Keratinocyte (primary cell): ENCODE measurements at regions not wholly inside any gene's neighbourhood (a gene's known extent, or its start where the extent isn't known, plus 50 kb on each side); places are given as distances from the start of the nearest gene placed in this dataset.

Source experiments
- DNase-seq: peaks from one replicate; pipeline ENCODE4 v3.0.0-alpha.2; 2011; ENCODE audit warnings: low read depth, missing footprints, low spot score
- FAIRE-seq: peaks from 2 replicates; lab custom pipeline; 2011; peaks lifted over from hg19 to GRCh38; lab: Jason Lieb, UNC
- H2AFZ ChIP-seq: 2 replicates; pipeline ENCODE4 v1.6.0; 2012; ENCODE audit warnings: low read length, control low read depth, inconsistent platforms; ENCODE audit not compliant: control insufficient read depth
- H3K27ac ChIP-seq: 2 replicates; pipeline ENCODE4 v1.5.1; 2011; ENCODE audit warnings: low read length; ENCODE audit not compliant: control insufficient read depth, insufficient read depth
- H3K27me3 ChIP-seq: 3 replicates; pipeline ENCODE4 v1.6.0; 2011; ENCODE audit warnings: low read length; ENCODE audit not compliant: control insufficient read depth, insufficient read depth; ENCODE audit errors: extremely low read depth
- H3K36me3 ChIP-seq, 2 experiments: 2 replicates in 1 of 2; 3 replicates in 1 of 2; pipeline ENCODE4 v1.5.1; 2011; ENCODE audit warnings: low read length in 2 of 2, mild to moderate bottlenecking in 1 of 2; ENCODE audit not compliant: control insufficient read depth in 2 of 2, insufficient read depth in 2 of 2; ENCODE audit errors: extremely low read depth in 1 of 2
- H3K4me1 ChIP-seq: 3 replicates; pipeline ENCODE4 v1.5.1; 2011; ENCODE audit warnings: low read length; ENCODE audit not compliant: control insufficient read depth, insufficient read depth; ENCODE audit errors: extremely low read depth
- H3K4me2 ChIP-seq: 3 replicates; pipeline ENCODE4 v1.6.0; 2011; ENCODE audit warnings: low read depth, low read length; ENCODE audit not compliant: control insufficient read depth, insufficient read depth; ENCODE audit errors: extremely low read depth
- H3K4me3 ChIP-seq, 3 experiments: fragments of 200-600 bp in 1 of 3; sonication (generic) in 1 of 3; 2 replicates in 2 of 3; 3 replicates in 1 of 3; pipeline ENCODE4 v1.5.1; 2011 to 2016; ENCODE audit warnings: low read length in 3 of 3, mild to moderate bottlenecking in 3 of 3, control low read depth in 2 of 3, inconsistent platforms in 1 of 3, low read depth in 1 of 3, mixed read lengths in 1 of 3, mixed run types in 1 of 3, moderate library complexity in 1 of 3; ENCODE audit not compliant: control insufficient read depth in 2 of 3, insufficient read depth in 2 of 3; ENCODE audit errors: extremely low read depth in 1 of 3
- H3K79me2 ChIP-seq: 2 replicates; pipeline ENCODE4 v1.6.0; 2012; ENCODE audit warnings: low read length; ENCODE audit not compliant: control insufficient read depth, insufficient read depth
- H3K9ac ChIP-seq: 3 replicates; pipeline ENCODE4 v1.6.0; 2011; ENCODE audit warnings: low read length; ENCODE audit not compliant: control insufficient read depth, insufficient read depth; ENCODE audit errors: extremely low read depth
- H3K9me1 ChIP-seq: 3 replicates; pipeline ENCODE4 v1.6.0; 2011; ENCODE audit warnings: low read length; ENCODE audit not compliant: control insufficient read depth, insufficient read depth; ENCODE audit errors: extremely low read depth
- H3K9me3 ChIP-seq: 2 replicates; pipeline ENCODE4 v1.5.1; 2012; ENCODE audit warnings: low read depth, low read length; ENCODE audit not compliant: control insufficient read depth
- H4K20me1 ChIP-seq: 3 replicates; pipeline ENCODE4 v1.6.0; 2011; ENCODE audit warnings: low read length; ENCODE audit not compliant: control insufficient read depth, insufficient read depth; ENCODE audit errors: extremely low read depth
- EZH2 ChIP-seq: IDR thresholded peaks from one replicate; pipeline ENCODE4 v1.6.1; 2012; ENCODE audit warnings: inconsistent platforms, mild to moderate bottlenecking, low read length, moderate library complexity
- dilution Hi-C: fragments of 300-500 bp; cut with MboI; formaldehyde crosslinking; loops from one replicate; pipeline ENCODE4 v1.7.0; 2020; ENCODE audit warnings: low sequenced_read_pairs; ENCODE audit not compliant: extremely low pct_ligation_motif_present
- TF ChIP-seq, protein P1 (sequence below), 3 experiments: IDR thresholded peaks in 1 of 3; conservative IDR thresholded peaks in 1 of 3; optimal IDR thresholded peaks in 1 of 3; 2 replicates in 2 of 3; 3 replicates in 1 of 3; pipeline versions ENCODE3 to v1.5.1; 2011; ENCODE audit warnings: low read length in 3 of 3, mild to moderate bottlenecking in 3 of 3, moderate library complexity in 2 of 3, control low read depth in 1 of 3, inconsistent platforms in 1 of 3; ENCODE audit not compliant: insufficient read depth in 2 of 3; ENCODE audit errors: extremely low read depth in 1 of 3

DNA sequence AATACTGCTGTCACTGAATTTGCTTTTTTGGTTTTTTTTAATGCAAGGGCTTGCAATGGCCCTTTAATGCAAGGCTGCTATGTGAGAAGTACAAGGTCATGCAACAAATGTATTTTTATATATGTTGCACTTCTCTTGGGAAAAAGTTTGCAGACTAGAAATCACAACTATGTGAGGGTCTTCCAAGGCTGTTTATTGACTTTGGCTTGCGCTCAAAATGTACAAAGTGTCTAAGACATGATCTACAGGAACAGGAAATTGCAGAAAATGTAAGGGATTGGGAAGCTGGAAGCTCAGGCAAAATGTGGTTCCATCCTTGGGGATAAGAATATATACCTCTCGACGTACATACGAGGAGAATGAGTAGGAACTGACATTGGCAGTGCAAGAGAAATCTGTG lies 92.2 kb upstream of the F13A1 start:
- Histone ChIP-seq H3K9ac (no peak overlapping the region), H3K4me1 (no peaks in the 10 kb centered on the region), H3K9me1 (no peaks in the 10 kb centered on the region), H3K4me3 (no peak overlapping the region), H3K27ac (no peak overlapping the region), H3K4me2 (no peak overlapping the region), H4K20me1 (no peaks in the 10 kb centered on the region), H3K9me3 (no peaks in the 10 kb centered on the region), H3K27me3 (no peaks in the 10 kb centered on the region), H3K36me3 (no peaks in the 10 kb centered on the region), H3K79me2 (no peaks in the 10 kb centered on the region), H2AFZ (no peak overlapping the region)
- no peak for DNase-seq
- dilution Hi-C loops: no loop called here
- no peak for FAIRE-seq
- no peak for TF ChIP-seq EZH2
- TF ChIP-seq, protein P1, sequence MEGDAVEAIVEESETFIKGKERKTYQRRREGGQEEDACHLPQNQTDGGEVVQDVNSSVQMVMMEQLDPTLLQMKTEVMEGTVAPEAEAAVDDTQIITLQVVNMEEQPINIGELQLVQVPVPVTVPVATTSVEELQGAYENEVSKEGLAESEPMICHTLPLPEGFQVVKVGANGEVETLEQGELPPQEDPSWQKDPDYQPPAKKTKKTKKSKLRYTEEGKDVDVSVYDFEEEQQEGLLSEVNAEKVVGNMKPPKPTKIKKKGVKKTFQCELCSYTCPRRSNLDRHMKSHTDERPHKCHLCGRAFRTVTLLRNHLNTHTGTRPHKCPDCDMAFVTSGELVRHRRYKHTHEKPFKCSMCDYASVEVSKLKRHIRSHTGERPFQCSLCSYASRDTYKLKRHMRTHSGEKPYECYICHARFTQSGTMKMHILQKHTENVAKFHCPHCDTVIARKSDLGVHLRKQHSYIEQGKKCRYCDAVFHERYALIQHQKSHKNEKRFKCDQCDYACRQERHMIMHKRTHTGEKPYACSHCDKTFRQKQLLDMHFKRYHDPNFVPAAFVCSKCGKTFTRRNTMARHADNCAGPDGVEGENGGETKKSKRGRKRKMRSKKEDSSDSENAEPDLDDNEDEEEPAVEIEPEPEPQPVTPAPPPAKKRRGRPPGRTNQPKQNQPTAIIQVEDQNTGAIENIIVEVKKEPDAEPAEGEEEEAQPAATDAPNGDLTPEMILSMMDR (optimal IDR thresholded peaks at IDR 0.05 in 1 of 3, IDR thresholded peaks at IDR 0.05 in 1 of 3, conservative IDR thresholded peaks at IDR 0.05 in 1 of 3; ENCODE audit: extremely low read depth in 1 of 3, insufficient read depth in 2 of 3, low read length in 3 of 3): no peak

DNA sequence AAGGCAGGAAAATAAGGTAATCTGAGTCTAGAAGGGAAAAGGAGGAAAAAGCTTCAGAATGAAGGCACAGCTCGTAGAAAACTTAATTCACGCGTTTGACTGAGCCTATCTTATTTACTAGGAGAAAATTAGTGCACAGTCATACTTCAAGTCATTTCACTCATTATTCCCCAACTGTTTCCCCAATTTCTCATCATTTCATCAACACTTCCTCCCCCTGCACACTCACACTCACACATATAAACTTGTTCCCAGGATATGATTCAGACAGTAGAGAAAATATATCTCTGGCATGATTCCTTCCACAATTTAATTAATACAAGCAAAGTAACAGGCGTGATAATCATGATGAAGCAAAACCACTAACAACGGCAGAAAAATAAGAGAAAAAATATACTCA lies 94.5 kb upstream of the F13A1 start:
- no peaks in the 10 kb centered on the region for H3K4me1 ChIP-seq
- no peaks in the 10 kb centered on the region for H3K79me2 ChIP-seq
- no peak overlapping the region for H3K4me3 ChIP-seq
- H3K27me3 ChIP-seq: no peaks in the 10 kb centered on the region
- H3K9me1 ChIP-seq: no peaks in the 10 kb centered on the region
- dilution Hi-C loops: no loop called here
- no peak for DNase-seq
- no peaks in the 10 kb centered on the region for H3K9me3 ChIP-seq
- no peak for FAIRE-seq
- H2AFZ ChIP-seq: no peak overlapping the region
- no peak overlapping the region for H3K9ac ChIP-seq
- TF ChIP-seq EZH2: no peak
- TF ChIP-seq, protein P1 (optimal IDR thresholded peaks at IDR 0.05 in 1 of 3, IDR thresholded peaks at IDR 0.05 in 1 of 3, conservative IDR thresholded peaks at IDR 0.05 in 1 of 3; ENCODE audit: extremely low read depth in 1 of 3, insufficient read depth in 2 of 3, low read length in 3 of 3): no peak
- H3K36me3 ChIP-seq: no peaks in the 10 kb centered on the region
- no peak overlapping the region for H3K27ac ChIP-seq
- H3K4me2 ChIP-seq: no peak overlapping the region
- no peaks in the 10 kb centered on the region for H4K20me1 ChIP-seq
